Spleen (tissue), 11 donors: ENCODE measurements at regions not wholly inside any gene's neighbourhood (a gene's known extent, or its start where the extent isn't known, plus 50 kb on each side); places are given as distances from the start of the nearest gene placed in this dataset.

Experiments used
- DNase-seq: peaks from one replicate; pipeline ENCODE4 v3.0.0-alpha.2; 2020
- H3K27ac ChIP-seq, 8 donors: fragments of 200-600 bp; sonication (generic) in 7 of 8; 1 replicate in 4 of 8; 2 replicates in 4 of 8; pipeline versions ENCODE4 v1.5.0 to v1.8.0; 2016 to 2021; ENCODE audit warnings: inconsistent platforms in 4 of 8, mild to moderate bottlenecking in 4 of 8, moderate library complexity in 1 of 8
- H3K27me3 ChIP-seq, 7 donors: fragments of 200-600 bp; sonication (generic) in 6 of 7; replicated peaks in 1 of 7; 1 replicate in 4 of 7; 2 replicates in 3 of 7; pipeline versions ENCODE4 v1.5.0 to v1.8.0; 2016 to 2021; ENCODE audit warnings: inconsistent platforms in 3 of 7, mild to moderate bottlenecking in 1 of 7
- H3K36me3 ChIP-seq, 6 donors: fragments of 200-600 bp; sonication (generic) in 5 of 6; 1 replicate in 4 of 6; 2 replicates in 2 of 6; pipeline versions ENCODE4 v1.5.0 to v1.8.0; 2016 to 2021; ENCODE audit warnings: inconsistent platforms in 2 of 6
- H3K4me1 ChIP-seq, 6 donors: fragments of 200-600 bp; sonication (generic) in 5 of 6; 1 replicate in 3 of 6; 2 replicates in 3 of 6; pipeline versions ENCODE4 v1.5.0 to v1.8.0; 2016 to 2021; ENCODE audit warnings: inconsistent platforms in 3 of 6
- H3K4me3 ChIP-seq, 8 donors: fragments of 200-600 bp; sonication (generic) in 7 of 8; 1 replicate in 4 of 8; 2 replicates in 4 of 8; pipeline versions ENCODE4 v1.5.0 to v1.8.0; 2016 to 2021; ENCODE audit warnings: inconsistent platforms in 4 of 8, mild to moderate bottlenecking in 4 of 8, moderate library complexity in 2 of 8
- H3K9me3 ChIP-seq, 8 donors: fragments of 200-600 bp; sonication (generic) in 7 of 8; 1 replicate in 4 of 8; 2 replicates in 4 of 8; pipeline versions ENCODE4 v1.5.0 to v1.8.0; 2016 to 2021; ENCODE audit warnings: inconsistent platforms in 4 of 8
- POLR2A ChIP-seq, 3 donors: fragments of 450-650 bp; IDR thresholded peaks; one replicate each; pipeline ENCODE4 v1.5.1; 2017; ENCODE audit warnings: antibody characterized with exemption in 3 of 3, mild to moderate bottlenecking in 1 of 3
- POLR2AphosphoS5 ChIP-seq, 3 donors: sonication (generic); formaldehyde crosslinking; IDR thresholded peaks; one replicate each; pipeline ENCODE4 v1.5.1; 2017; ENCODE audit warnings: antibody characterized with exemption in 3 of 3
- WGBS, 5 donors: extraction: QIAGEN DNeasy Blood & Tissue Kit in 3 of 5; methylation state at CpG; one replicate each; pipeline versions ENCODE4 v1.1.5 to v1.1.7; 2013 to 2018; 5-methylcytosine and 5-hydroxymethylcytosine counted together
- intact Hi-C: fragments of 100-400 bp; cut with DNase I; formaldehyde crosslinking; loops from one replicate; pipeline ENCODE4 v1.15.0; 2023; ENCODE audit warnings: low total_unique reads
- TF ChIP-seq, protein P1 (sequence below), 11 experiments: fragments of 200-600 bp in 7 of 11; fragments of 450-650 bp in 4 of 11; sonication (generic) in 4 of 11; IDR thresholded peaks in 8 of 11; conservative IDR thresholded peaks in 3 of 11; 1 replicate in 7 of 11; 2 replicates in 4 of 11; pipeline versions ENCODE4 v1.4.0 to v1.8.0; 2016 to 2021; ENCODE audit warnings: antibody characterized with exemption in 11 of 11, inconsistent platforms in 4 of 11, mild to moderate bottlenecking in 1 of 11
- donor health status: healthy with polysubstance abuse.
- donor health status: DM: no; HTN: no; CAD: no; lungs with moderate emphysema.
- donor health status: DM: no; HTN: no; CAD: no.
- donor health status: Bipolar disorder and iron deficiency.
- donor health status: healthy.
- donor health status: DM: no; HTN: no; CAD: no.
- donor health status: DM: yes; HTN: yes; CAD: no.

DNA sequence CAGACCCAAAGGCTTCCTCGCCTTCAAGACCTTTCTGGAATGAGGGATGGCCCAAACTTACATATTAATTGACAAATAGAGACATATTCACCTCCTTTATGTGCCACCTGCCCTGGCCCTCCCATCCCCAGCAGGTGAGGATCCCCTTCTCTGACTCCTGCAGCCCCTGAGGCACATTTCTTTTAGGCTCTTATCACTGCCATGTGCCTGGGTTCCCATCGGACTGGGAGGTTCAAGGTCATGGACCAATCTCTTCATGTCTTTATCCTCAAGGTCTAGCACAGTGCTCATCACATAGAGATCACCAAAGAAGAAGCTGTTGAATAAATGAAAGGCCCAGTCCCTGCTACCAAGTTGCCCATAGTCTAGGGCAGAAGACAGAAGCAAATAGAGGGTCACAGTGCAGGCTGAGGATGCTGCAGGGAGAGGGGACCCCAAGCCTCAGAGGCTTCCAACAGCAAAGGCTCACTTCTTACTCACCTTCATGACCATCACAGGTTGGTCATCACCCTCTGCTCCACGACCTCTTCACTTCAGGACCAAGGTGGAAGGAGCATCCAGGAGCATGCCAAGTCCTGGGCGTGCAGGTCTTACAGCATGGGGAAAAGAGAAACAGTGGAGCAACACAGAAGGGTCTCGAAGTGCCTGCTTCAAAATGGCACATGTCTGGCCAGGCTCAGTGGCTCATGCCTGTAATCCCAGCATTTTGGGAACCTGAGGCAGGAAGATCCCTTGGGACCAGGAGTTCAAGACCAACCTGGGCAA, 193.9 kb downstream of the SMAD2 start:
- TF ChIP-seq POLR2A (IDR thresholded peaks at IDR 0.05) (no peak), POLR2AphosphoS5 (IDR thresholded peaks at IDR 0.05) (no peak)
- TF ChIP-seq, protein P1, sequence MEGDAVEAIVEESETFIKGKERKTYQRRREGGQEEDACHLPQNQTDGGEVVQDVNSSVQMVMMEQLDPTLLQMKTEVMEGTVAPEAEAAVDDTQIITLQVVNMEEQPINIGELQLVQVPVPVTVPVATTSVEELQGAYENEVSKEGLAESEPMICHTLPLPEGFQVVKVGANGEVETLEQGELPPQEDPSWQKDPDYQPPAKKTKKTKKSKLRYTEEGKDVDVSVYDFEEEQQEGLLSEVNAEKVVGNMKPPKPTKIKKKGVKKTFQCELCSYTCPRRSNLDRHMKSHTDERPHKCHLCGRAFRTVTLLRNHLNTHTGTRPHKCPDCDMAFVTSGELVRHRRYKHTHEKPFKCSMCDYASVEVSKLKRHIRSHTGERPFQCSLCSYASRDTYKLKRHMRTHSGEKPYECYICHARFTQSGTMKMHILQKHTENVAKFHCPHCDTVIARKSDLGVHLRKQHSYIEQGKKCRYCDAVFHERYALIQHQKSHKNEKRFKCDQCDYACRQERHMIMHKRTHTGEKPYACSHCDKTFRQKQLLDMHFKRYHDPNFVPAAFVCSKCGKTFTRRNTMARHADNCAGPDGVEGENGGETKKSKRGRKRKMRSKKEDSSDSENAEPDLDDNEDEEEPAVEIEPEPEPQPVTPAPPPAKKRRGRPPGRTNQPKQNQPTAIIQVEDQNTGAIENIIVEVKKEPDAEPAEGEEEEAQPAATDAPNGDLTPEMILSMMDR (IDR thresholded peaks at IDR 0.05 in 8 of 11, conservative IDR thresholded peaks at IDR 0.05 in 3 of 11), result no peak
- peaks cover 0 to 55% (median 6%) of the 10 kb centered on the region in 7 donors for H3K27me3 ChIP-seq
- H3K36me3 ChIP-seq, result no peaks in the 10 kb centered on the region
- H3K9me3 ChIP-seq, result peaks cover 0 to 9% (median 2%) of the 10 kb centered on the region in 8 donors
- WGBS, 5 donors, result 66 to 84% (median 70%) methylated on average over 5 of the region's 5 CpGs
- DNase-seq, result peak; percentile 16
- H3K4me1 ChIP-seq, result no peaks in the 10 kb centered on the region
- no peak overlapping the region for H3K27ac ChIP-seq
- intact Hi-C loops, result no loop called here
- no peak overlapping the region for H3K4me3 ChIP-seq

DNA sequence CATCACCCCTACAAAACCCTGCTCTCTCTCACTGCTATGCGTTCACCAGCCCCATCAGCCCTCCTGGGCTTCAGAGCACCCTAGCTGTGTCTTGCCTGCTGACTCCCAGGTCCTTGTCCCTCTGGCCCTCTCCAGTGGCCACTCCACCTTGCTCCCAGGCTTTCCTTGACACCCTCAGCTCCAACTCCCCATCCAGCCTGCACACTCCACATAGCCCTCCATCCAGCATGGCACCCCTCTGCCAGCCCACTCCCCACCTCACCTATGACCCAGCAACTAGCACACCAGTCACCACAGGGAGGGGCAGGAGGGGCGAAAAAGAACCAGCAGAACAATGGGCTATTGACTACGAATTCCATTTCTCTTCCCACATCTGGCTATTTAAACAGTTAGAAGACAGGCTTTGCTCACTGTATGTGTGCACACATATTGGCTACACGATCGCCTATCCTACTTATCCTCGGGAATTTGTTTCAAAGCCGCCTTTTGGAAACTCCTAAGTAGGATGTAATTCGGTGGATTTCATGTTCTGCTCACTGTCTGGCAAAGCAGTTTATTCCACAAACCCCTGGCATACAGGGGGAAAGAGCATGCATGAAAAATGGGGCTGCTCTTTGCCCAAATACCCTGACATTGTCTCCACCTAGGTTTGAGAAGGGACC, 195.3 kb downstream of the SMAD2 start:
- Histone ChIP-seq H3K27me3 (peaks cover 0 to 55% (median 6%) of the 10 kb centered on the region in 7 donors), H3K27ac (no peak overlapping the region), H3K4me3 (no peak overlapping the region), H3K36me3 (no peaks in the 10 kb centered on the region), H3K4me1 (no peaks in the 10 kb centered on the region), H3K9me3 (peaks cover 0 to 9% (median 2%) of the 10 kb centered on the region in 8 donors)
- intact Hi-C loops, result no loop called here
- 76 to 86% (median 79%) methylated on average over 8 of the region's 8 CpGs for WGBS, 5 donors
- DNase-seq, result peak; percentile 31
- TF ChIP-seq POLR2A (IDR thresholded peaks at IDR 0.05) (no peak), POLR2AphosphoS5 (IDR thresholded peaks at IDR 0.05) (no peak)
- TF ChIP-seq, protein P1 (IDR thresholded peaks at IDR 0.05 in 8 of 11, conservative IDR thresholded peaks at IDR 0.05 in 3 of 11), result no peak

DNA sequence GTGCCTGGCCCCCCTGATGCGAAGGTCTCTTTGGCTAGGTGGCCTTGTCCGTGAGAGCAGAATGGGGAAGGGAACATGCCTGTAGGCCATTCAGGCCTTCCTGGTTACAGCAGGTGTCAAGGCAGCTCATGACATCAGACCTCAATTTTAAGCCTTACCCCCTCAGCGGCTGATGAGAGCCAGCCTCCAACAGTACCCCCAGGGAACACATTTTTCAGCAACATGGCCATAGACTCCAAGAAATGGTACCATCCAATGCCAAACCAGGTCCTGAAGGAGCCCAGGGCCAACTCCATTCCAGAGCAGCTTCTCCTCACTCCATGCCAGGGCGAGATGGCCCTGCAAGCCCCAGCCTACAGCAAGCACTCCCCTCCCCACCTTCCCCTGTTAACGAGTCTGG, 199.2 kb downstream of the SMAD2 start:
- no peaks in the 10 kb centered on the region for H3K9me3 ChIP-seq
- peaks cover 0 to 44% (median 6%) of the 10 kb centered on the region in 7 donors for H3K27me3 ChIP-seq
- H3K4me1 ChIP-seq, result no peaks in the 10 kb centered on the region
- WGBS, 5 donors, result 69 to 77% (median 72%) methylated on average over 5 of the region's 5 CpGs
- intact Hi-C loops, result no loop called here
- no peaks in the 10 kb centered on the region for H3K36me3 ChIP-seq
- no peak overlapping the region for H3K4me3 ChIP-seq
- TF ChIP-seq POLR2A (IDR thresholded peaks at IDR 0.05), result no peak
- no peak for TF ChIP-seq POLR2AphosphoS5 (IDR thresholded peaks at IDR 0.05)
- TF ChIP-seq, protein P1 (IDR thresholded peaks at IDR 0.05 in 8 of 11, conservative IDR thresholded peaks at IDR 0.05 in 3 of 11), result no peak
- peak; percentile 50 for DNase-seq
- no peak overlapping the region for H3K27ac ChIP-seq

DNA sequence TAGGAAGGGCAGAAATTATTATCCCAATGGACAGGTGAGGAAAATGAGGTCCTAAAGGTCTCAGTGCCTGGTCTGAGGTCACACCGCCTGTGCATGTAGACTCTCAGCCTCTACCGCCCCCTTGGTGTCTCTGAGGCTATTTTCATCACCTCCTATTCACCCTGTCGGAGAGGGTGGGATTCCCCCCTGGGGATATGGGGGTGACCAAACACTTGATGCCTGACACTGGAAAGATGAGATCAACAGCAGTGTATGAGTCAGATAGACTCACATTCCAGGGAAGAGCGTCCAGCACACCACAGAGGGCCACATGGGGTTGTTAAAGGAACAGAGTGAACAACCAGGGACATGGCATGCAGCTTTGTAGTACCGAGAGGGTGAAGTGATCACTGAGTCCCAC, 199.7 kb downstream of the SMAD2 start:
- intact Hi-C loops, result no loop called here
- no peak overlapping the region for H3K27ac ChIP-seq
- TF ChIP-seq POLR2A (IDR thresholded peaks at IDR 0.05) (no peak), POLR2AphosphoS5 (IDR thresholded peaks at IDR 0.05) (no peak)
- TF ChIP-seq, protein P1 (IDR thresholded peaks at IDR 0.05 in 8 of 11, conservative IDR thresholded peaks at IDR 0.05 in 3 of 11), result no peak
- peaks cover 0 to 42% (median 6%) of the 10 kb centered on the region in 7 donors for H3K27me3 ChIP-seq
- no peaks in the 10 kb centered on the region for H3K4me1 ChIP-seq
- H3K9me3 ChIP-seq, result no peaks in the 10 kb centered on the region
- WGBS, 5 donors, result 70 to 84% (median 78%) methylated on average over 5 of the region's 5 CpGs
- H3K36me3 ChIP-seq, result no peaks in the 10 kb centered on the region
- no peak overlapping the region for H3K4me3 ChIP-seq
- peak; percentile 33 for DNase-seq
